H1 (cell line): ENCODE measurements at regions not wholly inside any gene's neighbourhood (a gene's known extent, or its start where the extent isn't known, plus 50 kb on each side); places are given as distances from the start of the nearest gene placed in this dataset.

Experiments
- CTCF ChIA-PET: fragments of 300-600 bp; sonication (Branson Sonifier 250); formaldehyde crosslinking; loops from one replicate; lab custom pipeline; 2021; ENCODE audit not compliant: partially characterized antibody; lab: Charles Lee
- POLR2A ChIA-PET: fragments of 300-600 bp; sonication (Branson Sonifier 250); formaldehyde crosslinking; loops from one replicate; lab custom pipeline; 2021; ENCODE audit warnings: inconsistent platforms; ENCODE audit not compliant: partially characterized antibody; lab: Charles Lee
- DNase-seq, 2 experiments: peaks; one replicate each; pipeline versions ENCODE4 v3.0.0 to v3.0.0-alpha.2; 2010 to 2022; ENCODE audit warnings: low spot score in 2 of 2, low read depth in 1 of 2, mixed read lengths in 1 of 2
- FAIRE-seq: peaks from 2 replicates; lab custom pipeline; 2011; peaks lifted over from hg19 to GRCh38; lab: Jason Lieb, UNC
- H2AFZ ChIP-seq: 2 replicates; pipeline ENCODE4 v1.8.1; 2012; ENCODE audit warnings: low read length, inconsistent platforms
- H2AK5ac ChIP-seq: 2 replicates; pipeline ENCODE4 v1.6.1; 2013; ENCODE audit warnings: low read depth, low read length
- H2BK120ac ChIP-seq: replicated peaks from 2 replicates; pipeline ENCODE3; 2013; ENCODE audit warnings: low read depth, low read length, inconsistent platforms
- H2BK12ac ChIP-seq: 2 replicates; pipeline ENCODE4 v1.6.1; 2013; ENCODE audit warnings: low read depth, low read length
- H2BK15ac ChIP-seq: 2 replicates; pipeline ENCODE4 v1.6.1; 2013; ENCODE audit warnings: low read length
- H2BK20ac ChIP-seq: 2 replicates; pipeline ENCODE4 v1.6.1; 2013; ENCODE audit warnings: low read length
- H2BK5ac ChIP-seq: 2 replicates; pipeline ENCODE4 v1.6.1; 2013; ENCODE audit warnings: low read depth, low read length
- H3K14ac ChIP-seq: 2 replicates; pipeline ENCODE4 v1.6.1; 2013; ENCODE audit warnings: inconsistent platforms; ENCODE audit not compliant: insufficient read length
- H3K18ac ChIP-seq: 2 replicates; pipeline ENCODE4 v1.6.1; 2013; ENCODE audit warnings: low read length; ENCODE audit errors: extremely low read depth
- H3K23ac ChIP-seq: 2 replicates; pipeline ENCODE4 v1.6.1; 2013; ENCODE audit warnings: inconsistent platforms; ENCODE audit not compliant: insufficient read length
- H3K23me2 ChIP-seq: 2 replicates; pipeline ENCODE4 v1.6.1; 2013; ENCODE audit warnings: low read depth, low read length
- H3K27ac ChIP-seq: 2 replicates; pipeline ENCODE4 v1.6.1; 2011; ENCODE audit warnings: low read depth, low read length, inconsistent platforms
- H3K27me3 ChIP-seq, 4 experiments: replicated peaks in 1 of 4; 1 replicate in 1 of 4; 2 replicates in 3 of 4; pipeline versions ENCODE4 v1.6.1 to v1.8.1; 2011 to 2013; ENCODE audit warnings: low read length in 3 of 4, mild to moderate bottlenecking in 3 of 4, inconsistent platforms in 2 of 4, mixed read lengths in 2 of 4, moderate library complexity in 1 of 4; ENCODE audit not compliant: control insufficient read depth in 3 of 4, insufficient read depth in 3 of 4; ENCODE audit errors: extremely low read depth in 1 of 4
- H3K36me3 ChIP-seq, 4 experiments: 2 replicates each; pipeline versions ENCODE4 v1.6.1 to v1.8.1; 2011 to 2013; ENCODE audit warnings: mild to moderate bottlenecking in 4 of 4, low read length in 3 of 4, moderate library complexity in 2 of 4, control low read depth in 1 of 4, inconsistent platforms in 1 of 4; ENCODE audit not compliant: insufficient read depth in 4 of 4, control insufficient read depth in 2 of 4
- H3K4ac ChIP-seq: replicated peaks from 2 replicates; pipeline ENCODE3; 2013; ENCODE audit warnings: low read length, low read depth, mixed read lengths, inconsistent platforms; ENCODE audit not compliant: insufficient read length
- H3K4me1 ChIP-seq, 4 experiments: replicated peaks in 1 of 4; 1 replicate in 1 of 4; 2 replicates in 3 of 4; pipeline versions ENCODE4 v1.6.1 to v1.8.1; 2011 to 2013; ENCODE audit warnings: low read length in 3 of 4, inconsistent platforms in 2 of 4, mixed read lengths in 1 of 4; ENCODE audit not compliant: insufficient read depth in 4 of 4, control insufficient read depth in 3 of 4
- H3K4me2 ChIP-seq, 2 experiments: 2 replicates each; pipeline versions ENCODE4 v1.6.1 to v1.8.1; 2011 to 2013; ENCODE audit warnings: low read depth in 2 of 2, low read length in 2 of 2, control low read depth in 1 of 2, inconsistent platforms in 1 of 2, mild to moderate bottlenecking in 1 of 2; ENCODE audit not compliant: insufficient read depth in 1 of 2
- H3K4me3 ChIP-seq, 4 experiments: fragments of 200-600, 300-600 bp in 1 of 4; sonication (generic), shearing (Covaris generic), sonication (Bioruptor Twin) in 1 of 4; 2 replicates each; pipeline versions ENCODE4 v1.5.1 to v1.8.1; 2011 to 2016; ENCODE audit warnings: low read length in 4 of 4, low read depth in 3 of 4, control low read depth in 2 of 4, inconsistent platforms in 2 of 4, mild to moderate bottlenecking in 2 of 4, mixed read lengths in 1 of 4, moderate library complexity in 1 of 4; ENCODE audit not compliant: insufficient read depth in 2 of 4; ENCODE audit errors: extremely low read depth in 1 of 4
- H3K56ac ChIP-seq: replicated peaks from 2 replicates; pipeline ENCODE3; 2013; ENCODE audit warnings: low read depth, mild to moderate bottlenecking, mixed read lengths, low read length, inconsistent platforms; ENCODE audit not compliant: insufficient read length
- H3K79me1 ChIP-seq: 2 replicates; pipeline ENCODE4 v1.6.1; 2013; ENCODE audit warnings: low read depth, low read length, control low read depth
- H3K79me2 ChIP-seq, 2 experiments: 2 replicates each; pipeline versions ENCODE4 v1.6.1 to v1.8.1; 2012 to 2013; ENCODE audit warnings: low read length in 2 of 2, mild to moderate bottlenecking in 2 of 2, inconsistent platforms in 1 of 2; ENCODE audit not compliant: insufficient read depth in 2 of 2, control insufficient read depth in 1 of 2
- H3K9ac ChIP-seq, 4 experiments: replicated peaks in 1 of 4; 1 replicate in 1 of 4; 2 replicates in 3 of 4; pipeline versions ENCODE4 v1.6.1 to v1.8.1; 2011 to 2013; ENCODE audit warnings: low read depth in 3 of 4, low read length in 3 of 4, control low read depth in 2 of 4, mild to moderate bottlenecking in 2 of 4, moderate library complexity in 2 of 4, inconsistent platforms in 1 of 4; ENCODE audit errors: extremely low read depth in 1 of 4
- H3K9me3 ChIP-seq, 2 experiments: 2 replicates each; pipeline versions ENCODE4 v1.6.1 to v1.8.1; 2012 to 2013; ENCODE audit warnings: mild to moderate bottlenecking in 2 of 2, moderate library complexity in 2 of 2, control low read depth in 1 of 2, inconsistent platforms in 1 of 2, low read depth in 1 of 2, low read length in 1 of 2, mixed read lengths in 1 of 2; ENCODE audit not compliant: insufficient read depth in 2 of 2
- H4K20me1 ChIP-seq, 2 experiments: replicated peaks in 1 of 2; 2 replicates each; pipeline versions ENCODE3 to v1.8.1; 2011 to 2013; ENCODE audit warnings: inconsistent platforms in 2 of 2, low read length in 2 of 2, mild to moderate bottlenecking in 1 of 2; ENCODE audit not compliant: insufficient read depth in 2 of 2, control insufficient read depth in 1 of 2
- H4K5ac ChIP-seq: 2 replicates; pipeline ENCODE4 v1.6.1; 2013; ENCODE audit warnings: low read length, low read depth, mixed read lengths, inconsistent platforms; ENCODE audit not compliant: insufficient read length
- H4K8ac ChIP-seq: 2 replicates; pipeline ENCODE4 v1.8.0; 2013; ENCODE audit warnings: mild to moderate bottlenecking, moderate library complexity, low read length, inconsistent platforms; ENCODE audit not compliant: insufficient read depth; ENCODE audit errors: extremely low read depth
- H4K91ac ChIP-seq: replicated peaks from 2 replicates; pipeline ENCODE3; 2013; ENCODE audit warnings: low read length, mixed read lengths, inconsistent platforms; ENCODE audit not compliant: insufficient read length
- CHD7 ChIP-seq: fragments of 300-600 bp; sonication (generic); IDR thresholded peaks from 2 replicates; pipeline ENCODE4 v1.7.1; 2012; ENCODE audit warnings: low read length, moderate library complexity, mild to moderate bottlenecking, inconsistent platforms; ENCODE audit not compliant: insufficient replicate concordance
- WGBS, 2 experiments: shearing (Covaris generic) in 1 of 2; methylation state at CpG; one replicate each; pipeline versions ENCODE4 v1.1.6 to v1.1.7; 2013 to 2015; ENCODE audit warnings: low lambda C conversion rate in 2 of 2, mixed read lengths in 2 of 2, inconsistent platforms in 1 of 2, low coverage in 1 of 2, missing lambda C conversion rate in 1 of 2; ENCODE audit not compliant: insufficient replicate concordance in 2 of 2, insufficient coverage in 1 of 2, insufficient read length in 1 of 2; ENCODE audit errors: extremely low coverage in 1 of 2, missing lambda C conversion rate in 1 of 2; 5-methylcytosine and 5-hydroxymethylcytosine counted together

DNA sequence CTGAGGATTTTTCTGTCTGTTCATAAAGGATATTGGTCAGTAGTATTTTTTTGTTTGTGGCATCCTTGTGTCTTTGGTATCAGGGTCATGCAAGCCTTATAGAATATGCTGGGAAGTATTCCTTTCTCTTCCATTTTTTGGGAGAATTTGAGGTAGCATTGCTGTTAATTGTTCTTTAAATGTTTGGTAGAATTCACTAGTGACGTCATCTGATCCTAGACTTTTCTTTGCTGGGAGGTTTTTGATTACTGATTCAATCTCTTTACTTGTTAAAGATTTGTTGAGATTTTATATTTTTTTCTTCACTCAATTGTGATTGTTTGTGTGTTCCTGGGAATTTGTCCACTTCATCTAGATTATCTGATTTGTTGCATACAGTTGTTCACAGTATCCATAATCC, 234.4 kb upstream of the ATP6AP2 start:
- H3K36me3 ChIP-seq: no peaks in the 10 kb centered on the region
- H3K14ac ChIP-seq: no peak overlapping the region
- no peak overlapping the region for H3K27ac ChIP-seq
- no peaks in the 10 kb centered on the region for H3K79me1 ChIP-seq
- H2BK15ac ChIP-seq: no peak overlapping the region
- 79% methylated on average over 1 of the region's 1 CpG; no CpG with 5 or more reads in 1 of the 2 experiments for WGBS, 2 experiments
- H3K23me2 ChIP-seq: no peaks in the 10 kb centered on the region
- H3K4me1 ChIP-seq: no peaks in the 10 kb centered on the region
- H3K23ac ChIP-seq: no peak overlapping the region
- H4K5ac ChIP-seq: no peak overlapping the region
- H3K79me2 ChIP-seq: no peaks in the 10 kb centered on the region
- POLR2A ChIA-PET: no interaction called here
- H2BK120ac ChIP-seq: no peak overlapping the region
- no peak overlapping the region for H2BK12ac ChIP-seq
- no peaks in the 10 kb centered on the region for H3K27me3 ChIP-seq
- no peak overlapping the region for H2AFZ ChIP-seq
- DNase-seq (no peak), FAIRE-seq (no peak)
- no peak overlapping the region for H3K4ac ChIP-seq
- H3K18ac ChIP-seq: no peak overlapping the region
- no peak overlapping the region for H2BK20ac ChIP-seq
- H3K9ac ChIP-seq: no peak overlapping the region
- CTCF ChIA-PET: no interaction called here
- no peak overlapping the region for H3K56ac ChIP-seq
- H4K91ac ChIP-seq: no peak overlapping the region
- H3K4me3 ChIP-seq: no peak overlapping the region
- no peak overlapping the region for H2AK5ac ChIP-seq
- no peak overlapping the region for H4K8ac ChIP-seq
- no peak overlapping the region for H2BK5ac ChIP-seq
- peaks cover 0 to 4% of the 10 kb centered on the region in 2 experiments; a peak in 1 of 4 replicates for H3K9me3 ChIP-seq
- H3K4me2 ChIP-seq: no peak overlapping the region
- no peaks in the 10 kb centered on the region for H4K20me1 ChIP-seq
- no peak for TF ChIP-seq CHD7
